Activated naive CD8-positive, alpha-beta T cell treated with anti-CD3 and anti-CD28 coated beads for 36 hours (primary cell): ENCODE measurements at regions not wholly inside any gene's neighbourhood (a gene's known extent, or its start where the extent isn't known, plus 50 kb on each side); places are given as distances from the start of the nearest gene placed in this dataset.
"Not testable (repeated sequence)": the region's sequence is repeated elsewhere in the genome, so short reads cannot be mapped to it uniquely, and the experiment has no call there.

ENCODE experiments used
- DNase-seq: peaks from one replicate; pipeline ENCODE4 v3.0.0; 2021
- H3K27ac Mint-ChIP-seq: one replicate; pipeline ENCODE4 v1.8.0; 2022; ENCODE audit warnings: mild to moderate bottlenecking, moderate library complexity, mixed read lengths
- H3K27me3 Mint-ChIP-seq: one replicate; pipeline ENCODE4 v1.8.0; 2022; ENCODE audit warnings: mild to moderate bottlenecking, mixed read lengths
- H3K36me3 Mint-ChIP-seq: one replicate; pipeline ENCODE4 v1.8.0; 2021; ENCODE audit warnings: mild to moderate bottlenecking, mixed read lengths
- H3K4me1 Mint-ChIP-seq: one replicate; pipeline ENCODE4 v1.8.0; 2021; ENCODE audit warnings: mixed read lengths
- H3K4me3 Mint-ChIP-seq: one replicate; pipeline ENCODE4 v1.8.0; 2022; ENCODE audit warnings: mild to moderate bottlenecking, moderate library complexity, mixed read lengths
- H3K9me3 Mint-ChIP-seq: one replicate; pipeline ENCODE4 v1.8.0; 2022; ENCODE audit warnings: mixed read lengths

DNA sequence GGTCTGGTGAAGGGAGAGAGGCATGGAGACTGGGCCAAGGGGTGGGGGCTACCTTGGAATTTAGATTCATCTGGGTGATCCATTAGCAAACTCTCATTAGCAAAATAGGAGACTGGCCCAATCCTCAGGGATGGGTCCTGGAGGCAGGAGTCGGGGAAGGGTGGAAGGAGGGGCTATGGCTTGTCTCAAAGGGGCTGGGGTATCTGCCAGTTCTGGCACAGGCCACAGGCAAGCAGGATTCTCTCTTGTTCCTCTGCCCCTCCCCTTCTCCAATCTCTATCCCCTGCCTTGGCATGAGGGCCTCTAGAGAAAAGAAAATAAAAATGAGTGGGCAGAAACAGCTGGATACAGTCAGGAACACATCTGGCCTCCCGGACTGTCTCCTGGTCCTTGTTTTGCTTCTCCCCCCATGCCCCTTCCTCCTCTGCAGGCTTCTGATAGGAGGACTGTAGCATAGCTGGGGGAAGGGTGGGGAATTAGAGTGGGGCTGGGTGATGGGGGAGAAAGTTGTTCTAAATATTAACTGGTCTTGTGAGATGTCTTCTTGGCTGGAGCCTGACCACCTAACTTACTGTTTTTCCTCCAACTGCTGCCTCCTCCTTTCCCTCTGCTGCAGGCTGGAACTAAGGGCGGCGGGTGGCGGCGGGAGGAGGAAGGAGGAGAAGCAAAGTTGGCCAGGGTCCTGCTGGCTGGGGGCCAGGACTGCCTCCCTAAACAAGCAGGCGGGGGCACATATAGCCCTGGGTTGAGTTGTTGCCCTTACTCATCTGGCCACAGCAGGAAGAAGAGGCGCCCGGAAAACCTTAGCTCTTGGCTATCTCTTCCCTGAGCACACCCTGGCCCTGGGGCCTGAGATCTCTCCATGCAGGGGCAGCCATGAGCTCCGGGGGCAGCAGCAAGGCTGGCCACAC is 53.3 kb upstream of the LAS1L start:
- Mint-ChIP-seq H3K4me3 (no peak overlapping the region), H3K27ac (no peak overlapping the region), H3K4me1 (no peaks in the 10 kb centered on the region), H3K36me3 (no peaks in the 10 kb centered on the region), H3K27me3 (no peaks in the 10 kb centered on the region), H3K9me3 (no peaks in the 10 kb centered on the region)
- no peak for DNase-seq

DNA sequence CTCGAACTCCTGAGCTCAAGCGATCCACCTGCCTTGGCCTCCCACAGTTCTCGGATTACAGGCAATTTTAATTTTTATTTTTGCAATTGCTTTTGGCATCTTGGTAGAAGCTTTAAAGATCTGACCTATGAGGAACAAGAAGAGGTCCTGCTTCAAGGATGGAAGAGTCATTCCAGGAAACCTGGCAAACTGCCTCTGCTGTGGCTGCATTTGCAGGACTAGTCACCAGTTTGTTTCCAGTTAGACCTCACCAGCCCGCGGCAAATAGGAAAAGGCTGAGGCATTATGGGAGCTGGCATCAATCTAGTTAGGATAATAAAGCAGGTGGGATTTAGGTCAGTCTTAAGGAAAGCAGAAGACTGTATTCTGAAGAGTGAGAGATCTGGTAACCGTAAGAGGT is 51.9 kb upstream of the LAS1L start:
- no peaks in the 10 kb centered on the region for H3K9me3 Mint-ChIP-seq
- no peaks in the 10 kb centered on the region for H3K36me3 Mint-ChIP-seq
- H3K27ac Mint-ChIP-seq, result no peak overlapping the region
- H3K27me3 Mint-ChIP-seq, result no peaks in the 10 kb centered on the region
- H3K4me3 Mint-ChIP-seq, result peak overlapping the region; percentile 25
- H3K4me1 Mint-ChIP-seq, result peaks cover 4% of the 10 kb centered on the region
- DNase-seq, result no peak

DNA sequence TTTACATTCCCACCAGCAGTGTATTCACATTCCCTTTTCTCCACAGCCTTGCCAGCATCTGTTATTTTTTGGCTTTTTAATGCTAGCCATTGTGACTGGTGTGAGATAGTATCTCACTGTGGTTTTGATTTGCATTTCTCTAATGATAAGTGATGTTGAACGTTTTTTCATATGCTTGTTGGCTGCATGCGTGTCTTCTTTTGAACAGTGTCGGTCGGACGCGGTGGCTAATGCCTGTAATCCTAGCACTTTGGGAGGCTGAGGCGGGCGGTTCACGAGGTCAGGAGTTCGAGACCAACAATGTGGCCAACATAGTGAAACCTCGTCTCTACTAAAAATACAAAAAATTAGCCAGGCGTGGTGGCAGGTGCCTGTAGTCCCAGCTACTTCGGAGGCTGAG is 50.6 kb upstream of the LAS1L start:
- not testable (repeated sequence) for H3K4me1 Mint-ChIP-seq, H3K27me3 Mint-ChIP-seq, H3K36me3 Mint-ChIP-seq, H3K27ac Mint-ChIP-seq, DNase-seq, H3K9me3 Mint-ChIP-seq, H3K4me3 Mint-ChIP-seq
